CD14-positive monocyte (primary cell): ENCODE measurements at regions not wholly inside any gene's neighbourhood (a gene's known extent, or its start where the extent isn't known, plus 50 kb on each side); places are given as distances from the start of the nearest gene placed in this dataset.

Experiments
- DNase-seq, 3 donors: peaks; one replicate each; pipeline ENCODE4 v3.0.0-alpha.2; 2011 to 2022
- H2AFZ ChIP-seq: 2 replicates; pipeline ENCODE4 v1.6.0; 2012; ENCODE audit warnings: mild to moderate bottlenecking, low read depth, low read length, inconsistent platforms; ENCODE audit not compliant: insufficient read depth, poor library complexity, severe bottlenecking
- H3K27ac ChIP-seq, 2 donors: 1 replicate in 1 of 2; 2 replicates in 1 of 2; pipeline ENCODE4 v1.5.1; 2012 to 2013; ENCODE audit warnings: low read length in 2 of 2, control low read depth in 1 of 2, inconsistent platforms in 1 of 2, low read depth in 1 of 2, mild to moderate bottlenecking in 1 of 2
- H3K27me3 ChIP-seq, 2 donors: one replicate each; pipeline versions ENCODE4 v1.6.0 to v1.6.1; 2011 to 2013; ENCODE audit warnings: low read length in 2 of 2; ENCODE audit not compliant: control insufficient read depth in 2 of 2, insufficient read depth in 2 of 2
- H3K36me3 ChIP-seq, 2 donors: replicated peaks in 1 of 2; 1 replicate in 1 of 2; 2 replicates in 1 of 2; pipeline versions ENCODE4 v1.5.1 to v1.6.1; 2012 to 2013; ENCODE audit warnings: low read length in 2 of 2, control low read depth in 1 of 2, inconsistent platforms in 1 of 2, mild to moderate bottlenecking in 1 of 2; ENCODE audit not compliant: insufficient read depth in 2 of 2, control insufficient read depth in 1 of 2
- H3K4me1 ChIP-seq, 2 donors: 1 replicate in 1 of 2; 2 replicates in 1 of 2; pipeline versions ENCODE4 v1.5.1 to v1.6.1; 2012 to 2013; ENCODE audit warnings: low read length in 2 of 2, control low read depth in 1 of 2, inconsistent platforms in 1 of 2, mild to moderate bottlenecking in 1 of 2, moderate library complexity in 1 of 2; ENCODE audit not compliant: insufficient read depth in 2 of 2, control insufficient read depth in 1 of 2
- H3K4me2 ChIP-seq: replicated peaks from 2 replicates; pipeline ENCODE3; 2012; ENCODE audit warnings: low read length, moderate library complexity, mild to moderate bottlenecking; ENCODE audit not compliant: poor library complexity, severe bottlenecking; ENCODE audit errors: extremely low read depth
- H3K4me3 ChIP-seq, 3 experiments: fragments of 200-600 bp in 1 of 3; sonication (generic) in 1 of 3; replicated peaks in 1 of 3; 1 replicate in 2 of 3; 2 replicates in 1 of 3; pipeline ENCODE4 v1.5.1; 2011 to 2013; ENCODE audit warnings: low read length in 3 of 3, mild to moderate bottlenecking in 3 of 3, control low read depth in 2 of 3, low read depth in 2 of 3, inconsistent platforms in 1 of 3, moderate library complexity in 1 of 3
- H3K79me2 ChIP-seq: 2 replicates; pipeline ENCODE4 v1.6.0; 2012; ENCODE audit warnings: mild to moderate bottlenecking, control low read depth, inconsistent platforms, low read length, moderate library complexity; ENCODE audit not compliant: insufficient read depth
- H3K9ac ChIP-seq: 2 replicates; pipeline ENCODE4 v1.6.0; 2017; ENCODE audit warnings: low read length, mild to moderate bottlenecking; ENCODE audit not compliant: insufficient read depth, poor library complexity, severe bottlenecking
- H3K9me3 ChIP-seq, 2 donors: replicated peaks in 1 of 2; 1 replicate in 1 of 2; 2 replicates in 1 of 2; pipeline versions ENCODE4 v1.5.1 to v1.6.1; 2012 to 2013; ENCODE audit warnings: low read length in 2 of 2, control low read depth in 1 of 2; ENCODE audit not compliant: control insufficient read depth in 1 of 2, insufficient read depth in 1 of 2
- H4K20me1 ChIP-seq: 2 replicates; pipeline ENCODE4 v1.6.0; 2012; ENCODE audit warnings: mild to moderate bottlenecking, low read length, control low read depth, moderate library complexity; ENCODE audit not compliant: insufficient read depth
- H3K27ac Mint-ChIP-seq, 7 donors: one replicate each; pipeline ENCODE4 v1.8.0; 2020; ENCODE audit warnings: mild to moderate bottlenecking in 7 of 7, mixed read lengths in 7 of 7, moderate library complexity in 6 of 7, inconsistent platforms in 2 of 7
- H3K27me3 Mint-ChIP-seq, 3 donors: one replicate each; pipeline ENCODE4 v1.8.0; 2021 to 2022; ENCODE audit warnings: low read depth in 3 of 3, mild to moderate bottlenecking in 3 of 3, mixed read lengths in 3 of 3, moderate library complexity in 3 of 3, inconsistent platforms in 1 of 3
- H3K36me3 Mint-ChIP-seq, 2 donors: one replicate each; pipeline ENCODE4 v1.8.0; 2020; ENCODE audit warnings: mixed read lengths in 2 of 2, inconsistent platforms in 1 of 2, mild to moderate bottlenecking in 1 of 2
- H3K4me1 Mint-ChIP-seq: one replicate; pipeline ENCODE4 v1.8.0; 2020; ENCODE audit warnings: mild to moderate bottlenecking, mixed read lengths
- H3K4me3 Mint-ChIP-seq, 2 donors: one replicate each; pipeline ENCODE4 v1.8.0; 2020; ENCODE audit warnings: mild to moderate bottlenecking in 2 of 2, mixed read lengths in 2 of 2, moderate library complexity in 1 of 2
- H3K9me3 Mint-ChIP-seq, 7 donors: one replicate each; pipeline ENCODE4 v1.8.0; 2020 to 2022; ENCODE audit warnings: mixed read lengths in 7 of 7, mild to moderate bottlenecking in 6 of 7, moderate library complexity in 6 of 7, inconsistent platforms in 2 of 7
- WGBS: methylation state at CpG from one replicate; pipeline ENCODE4 v1.1.5; 2013; ENCODE audit warnings: missing lambda C conversion rate; ENCODE audit not compliant: insufficient coverage; 5-methylcytosine and 5-hydroxymethylcytosine counted together
- intact Hi-C, 2 donors: fragments of 100-400 bp; cut with micrococcal nuclease; formaldehyde crosslinking; loops; one replicate each; pipeline versions ENCODE4 v1.15.0 to v1.15.1; 2023
- TF ChIP-seq, protein P1 (sequence below): fragments of 200-600 bp; IDR thresholded peaks from one replicate; pipeline ENCODE4 v1.8.0; 2022; ENCODE audit warnings: antibody characterized with exemption, mild to moderate bottlenecking

DNA sequence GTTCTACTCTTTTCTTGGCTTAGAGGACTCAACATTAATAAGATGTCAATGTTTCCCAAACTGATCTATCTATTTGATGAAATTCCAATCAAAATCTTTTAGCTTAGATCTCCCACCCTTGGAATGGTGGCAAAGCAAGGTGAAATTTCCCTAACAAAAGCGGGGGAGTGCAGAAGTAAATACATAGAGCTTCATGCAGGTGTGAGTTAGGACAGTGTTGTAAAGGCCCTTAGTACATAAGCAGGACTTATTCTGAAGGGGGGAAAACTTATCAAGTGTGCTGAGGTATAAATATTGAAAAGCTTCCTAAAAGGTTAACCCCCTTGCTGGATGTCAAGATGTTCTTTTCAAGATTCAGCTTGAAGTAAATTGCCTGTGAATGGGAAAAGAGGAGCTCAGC, 608.6 kb upstream of the CELF4 start:
- no CpG with 5 or more reads among the region's 1 CpG for WGBS
- Mint-ChIP-seq H3K36me3 (no peaks in the 10 kb centered on the region), H3K27ac (no peak overlapping the region), H3K27me3 (peaks cover 0 to 1% (median 0%) of the 10 kb centered on the region in 3 donors), H3K9me3 (peaks cover 0 to 6% (median 2%) of the 10 kb centered on the region in 7 donors), H3K4me3 (no peak overlapping the region), H3K4me1 (no peaks in the 10 kb centered on the region)
- DNase-seq, result no peak
- Histone ChIP-seq H3K4me3 (no peak overlapping the region), H3K9me3 (no peaks in the 10 kb centered on the region), H3K27me3 (no peaks in the 10 kb centered on the region), H3K4me1 (no peaks in the 10 kb centered on the region), H3K27ac (no peak overlapping the region), H4K20me1 (no peaks in the 10 kb centered on the region), H2AFZ (no peak overlapping the region), H3K79me2 (no peaks in the 10 kb centered on the region), H3K9ac (no peak overlapping the region), H3K36me3 (no peaks in the 10 kb centered on the region), H3K4me2 (no peak overlapping the region)
- TF ChIP-seq, protein P1, sequence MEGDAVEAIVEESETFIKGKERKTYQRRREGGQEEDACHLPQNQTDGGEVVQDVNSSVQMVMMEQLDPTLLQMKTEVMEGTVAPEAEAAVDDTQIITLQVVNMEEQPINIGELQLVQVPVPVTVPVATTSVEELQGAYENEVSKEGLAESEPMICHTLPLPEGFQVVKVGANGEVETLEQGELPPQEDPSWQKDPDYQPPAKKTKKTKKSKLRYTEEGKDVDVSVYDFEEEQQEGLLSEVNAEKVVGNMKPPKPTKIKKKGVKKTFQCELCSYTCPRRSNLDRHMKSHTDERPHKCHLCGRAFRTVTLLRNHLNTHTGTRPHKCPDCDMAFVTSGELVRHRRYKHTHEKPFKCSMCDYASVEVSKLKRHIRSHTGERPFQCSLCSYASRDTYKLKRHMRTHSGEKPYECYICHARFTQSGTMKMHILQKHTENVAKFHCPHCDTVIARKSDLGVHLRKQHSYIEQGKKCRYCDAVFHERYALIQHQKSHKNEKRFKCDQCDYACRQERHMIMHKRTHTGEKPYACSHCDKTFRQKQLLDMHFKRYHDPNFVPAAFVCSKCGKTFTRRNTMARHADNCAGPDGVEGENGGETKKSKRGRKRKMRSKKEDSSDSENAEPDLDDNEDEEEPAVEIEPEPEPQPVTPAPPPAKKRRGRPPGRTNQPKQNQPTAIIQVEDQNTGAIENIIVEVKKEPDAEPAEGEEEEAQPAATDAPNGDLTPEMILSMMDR, result no peak
- intact Hi-C loops, result no loop called here

DNA sequence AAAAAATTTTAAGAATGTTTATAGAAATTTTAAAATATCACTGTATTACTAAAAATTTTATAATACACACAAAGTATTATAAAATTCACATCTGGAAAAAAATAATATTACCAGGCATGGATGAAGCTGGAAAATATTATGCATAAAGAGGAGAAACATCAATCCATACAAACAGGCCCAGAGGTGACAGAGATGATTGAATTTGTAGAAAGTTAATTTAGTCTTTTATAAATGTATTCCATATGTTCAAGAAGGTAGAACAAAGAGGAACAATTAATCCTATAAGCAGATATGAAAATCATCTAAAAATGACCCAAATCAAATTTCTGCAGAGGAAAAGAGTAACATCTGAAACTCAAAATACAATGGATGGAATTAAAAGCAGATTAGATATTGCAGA, 605.2 kb upstream of the CELF4 start:
- Histone ChIP-seq H4K20me1 (no peaks in the 10 kb centered on the region), H3K79me2 (no peaks in the 10 kb centered on the region), H2AFZ (no peak overlapping the region), H3K4me3 (no peak overlapping the region), H3K9me3 (no peaks in the 10 kb centered on the region), H3K27ac (no peak overlapping the region), H3K9ac (no peak overlapping the region), H3K36me3 (no peaks in the 10 kb centered on the region), H3K27me3 (no peaks in the 10 kb centered on the region), H3K4me1 (no peaks in the 10 kb centered on the region), H3K4me2 (no peak overlapping the region)
- TF ChIP-seq, protein P1, result no peak
- peaks cover 0 to 3% (median 0%) of the 10 kb centered on the region in 7 donors for H3K9me3 Mint-ChIP-seq
- H3K27me3 Mint-ChIP-seq, result no peaks in the 10 kb centered on the region
- no peak overlapping the region for H3K27ac Mint-ChIP-seq
- H3K36me3 Mint-ChIP-seq, result no peaks in the 10 kb centered on the region
- H3K4me3 Mint-ChIP-seq, result no peak overlapping the region
- no peak for DNase-seq
- intact Hi-C loops, result no loop called here
- no peaks in the 10 kb centered on the region for H3K4me1 Mint-ChIP-seq
